Spleen (tissue), 11 donors: ENCODE measurements at regions not wholly inside any gene's neighbourhood (a gene's known extent, or its start where the extent isn't known, plus 50 kb on each side); places are given as distances from the start of the nearest gene placed in this dataset.

Source experiments
- DNase-seq: peaks from one replicate; pipeline ENCODE4 v3.0.0-alpha.2; 2020
- H3K27ac ChIP-seq, 8 donors: fragments of 200-600 bp; sonication (generic) in 7 of 8; 1 replicate in 4 of 8; 2 replicates in 4 of 8; pipeline versions ENCODE4 v1.5.0 to v1.8.0; 2016 to 2021; ENCODE audit warnings: inconsistent platforms in 4 of 8, mild to moderate bottlenecking in 4 of 8, moderate library complexity in 1 of 8
- H3K27me3 ChIP-seq, 7 donors: fragments of 200-600 bp; sonication (generic) in 6 of 7; replicated peaks in 1 of 7; 1 replicate in 4 of 7; 2 replicates in 3 of 7; pipeline versions ENCODE4 v1.5.0 to v1.8.0; 2016 to 2021; ENCODE audit warnings: inconsistent platforms in 3 of 7, mild to moderate bottlenecking in 1 of 7
- H3K36me3 ChIP-seq, 6 donors: fragments of 200-600 bp; sonication (generic) in 5 of 6; 1 replicate in 4 of 6; 2 replicates in 2 of 6; pipeline versions ENCODE4 v1.5.0 to v1.8.0; 2016 to 2021; ENCODE audit warnings: inconsistent platforms in 2 of 6
- H3K4me1 ChIP-seq, 6 donors: fragments of 200-600 bp; sonication (generic) in 5 of 6; 1 replicate in 3 of 6; 2 replicates in 3 of 6; pipeline versions ENCODE4 v1.5.0 to v1.8.0; 2016 to 2021; ENCODE audit warnings: inconsistent platforms in 3 of 6
- H3K4me3 ChIP-seq, 8 donors: fragments of 200-600 bp; sonication (generic) in 7 of 8; 1 replicate in 4 of 8; 2 replicates in 4 of 8; pipeline versions ENCODE4 v1.5.0 to v1.8.0; 2016 to 2021; ENCODE audit warnings: inconsistent platforms in 4 of 8, mild to moderate bottlenecking in 4 of 8, moderate library complexity in 2 of 8
- H3K9me3 ChIP-seq, 8 donors: fragments of 200-600 bp; sonication (generic) in 7 of 8; 1 replicate in 4 of 8; 2 replicates in 4 of 8; pipeline versions ENCODE4 v1.5.0 to v1.8.0; 2016 to 2021; ENCODE audit warnings: inconsistent platforms in 4 of 8
- POLR2A ChIP-seq, 3 donors: fragments of 450-650 bp; IDR thresholded peaks; one replicate each; pipeline ENCODE4 v1.5.1; 2017; ENCODE audit warnings: antibody characterized with exemption in 3 of 3, mild to moderate bottlenecking in 1 of 3
- POLR2AphosphoS5 ChIP-seq, 3 donors: sonication (generic); formaldehyde crosslinking; IDR thresholded peaks; one replicate each; pipeline ENCODE4 v1.5.1; 2017; ENCODE audit warnings: antibody characterized with exemption in 3 of 3
- WGBS, 5 donors: extraction: QIAGEN DNeasy Blood & Tissue Kit in 3 of 5; methylation state at CpG; one replicate each; pipeline versions ENCODE4 v1.1.5 to v1.1.7; 2013 to 2018; 5-methylcytosine and 5-hydroxymethylcytosine counted together
- intact Hi-C: fragments of 100-400 bp; cut with DNase I; formaldehyde crosslinking; loops from one replicate; pipeline ENCODE4 v1.15.0; 2023; ENCODE audit warnings: low total_unique reads
- TF ChIP-seq, protein P1 (sequence below), 11 experiments: fragments of 200-600 bp in 7 of 11; fragments of 450-650 bp in 4 of 11; sonication (generic) in 4 of 11; IDR thresholded peaks in 8 of 11; conservative IDR thresholded peaks in 3 of 11; 1 replicate in 7 of 11; 2 replicates in 4 of 11; pipeline versions ENCODE4 v1.4.0 to v1.8.0; 2016 to 2021; ENCODE audit warnings: antibody characterized with exemption in 11 of 11, inconsistent platforms in 4 of 11, mild to moderate bottlenecking in 1 of 11
- donor health status: healthy with polysubstance abuse.
- donor health status: DM: no; HTN: no; CAD: no; lungs with moderate emphysema.
- donor health status: DM: no; HTN: no; CAD: no.
- donor health status: Bipolar disorder and iron deficiency.
- donor health status: healthy.
- donor health status: DM: no; HTN: no; CAD: no.
- donor health status: DM: yes; HTN: yes; CAD: no.

DNA sequence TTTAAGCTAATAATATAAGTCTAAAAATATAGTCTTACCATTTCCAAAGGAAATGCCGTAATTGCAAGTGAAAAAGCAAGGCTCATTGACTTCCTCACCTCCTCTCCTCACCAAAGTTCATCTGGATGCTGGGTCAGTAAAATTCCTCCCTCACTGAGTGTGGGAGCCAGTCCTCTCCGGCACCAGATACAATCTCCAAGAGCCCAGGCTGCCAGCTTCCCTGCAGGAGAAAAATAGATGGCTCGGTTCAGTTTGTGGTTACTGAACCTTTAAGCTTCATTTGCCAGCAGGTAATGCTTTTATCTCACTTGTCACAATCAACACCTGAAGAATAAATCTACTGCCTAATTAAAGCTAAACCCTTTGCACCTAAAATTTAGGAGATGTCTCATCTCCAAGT lies 115.3 kb upstream of the VLDLR start:
- DNase-seq, result no peak
- WGBS, 5 donors, result 34 to 71% (median 54%) methylated on average over 3 of the region's 3 CpGs

DNA sequence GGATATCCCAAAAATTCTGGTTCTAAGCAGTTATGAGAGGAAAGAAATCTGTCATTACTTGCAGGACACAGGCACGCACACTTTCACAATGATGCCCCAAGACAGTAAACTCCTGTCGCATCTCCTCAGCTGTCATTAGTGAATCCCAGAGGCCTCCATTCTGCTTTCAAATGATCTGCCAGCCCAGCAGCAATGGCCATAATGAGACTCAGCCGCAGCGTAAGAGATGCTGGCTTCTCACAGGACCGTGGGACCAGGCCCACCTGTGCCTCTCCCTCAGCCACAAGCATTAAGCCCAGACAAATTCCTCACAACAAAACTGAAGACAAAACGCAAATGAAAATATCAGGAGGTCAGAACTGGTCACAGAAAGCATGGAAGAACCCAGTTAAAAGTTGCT lies 98.0 kb upstream of the VLDLR start:
- H3K36me3 ChIP-seq, result no peaks in the 10 kb centered on the region
- peaks cover 0 to 6% (median 0%) of the 10 kb centered on the region in 7 donors for H3K27me3 ChIP-seq
- intact Hi-C loops, result no loop called here
- no peak for DNase-seq
- no peak overlapping the region for H3K4me3 ChIP-seq
- 79 to 94% (median 88%) methylated on average over 6 of the region's 6 CpGs for WGBS, 5 donors
- no peaks in the 10 kb centered on the region for H3K4me1 ChIP-seq
- peaks cover 0 to 21% (median 5%) of the 10 kb centered on the region in 8 donors for H3K9me3 ChIP-seq
- TF ChIP-seq POLR2A (IDR thresholded peaks at IDR 0.05), result no peak
- TF ChIP-seq, protein P1, sequence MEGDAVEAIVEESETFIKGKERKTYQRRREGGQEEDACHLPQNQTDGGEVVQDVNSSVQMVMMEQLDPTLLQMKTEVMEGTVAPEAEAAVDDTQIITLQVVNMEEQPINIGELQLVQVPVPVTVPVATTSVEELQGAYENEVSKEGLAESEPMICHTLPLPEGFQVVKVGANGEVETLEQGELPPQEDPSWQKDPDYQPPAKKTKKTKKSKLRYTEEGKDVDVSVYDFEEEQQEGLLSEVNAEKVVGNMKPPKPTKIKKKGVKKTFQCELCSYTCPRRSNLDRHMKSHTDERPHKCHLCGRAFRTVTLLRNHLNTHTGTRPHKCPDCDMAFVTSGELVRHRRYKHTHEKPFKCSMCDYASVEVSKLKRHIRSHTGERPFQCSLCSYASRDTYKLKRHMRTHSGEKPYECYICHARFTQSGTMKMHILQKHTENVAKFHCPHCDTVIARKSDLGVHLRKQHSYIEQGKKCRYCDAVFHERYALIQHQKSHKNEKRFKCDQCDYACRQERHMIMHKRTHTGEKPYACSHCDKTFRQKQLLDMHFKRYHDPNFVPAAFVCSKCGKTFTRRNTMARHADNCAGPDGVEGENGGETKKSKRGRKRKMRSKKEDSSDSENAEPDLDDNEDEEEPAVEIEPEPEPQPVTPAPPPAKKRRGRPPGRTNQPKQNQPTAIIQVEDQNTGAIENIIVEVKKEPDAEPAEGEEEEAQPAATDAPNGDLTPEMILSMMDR (IDR thresholded peaks at IDR 0.05 in 8 of 11, conservative IDR thresholded peaks at IDR 0.05 in 3 of 11), result no peak
- no peak for TF ChIP-seq POLR2AphosphoS5 (IDR thresholded peaks at IDR 0.05)
- H3K27ac ChIP-seq, result no peak overlapping the region

More for the DNA sequence above, 115.3 kb upstream of the VLDLR start:
- TF ChIP-seq, protein P1 (IDR thresholded peaks at IDR 0.05 in 8 of 11, conservative IDR thresholded peaks at IDR 0.05 in 3 of 11), result no peak
- TF ChIP-seq POLR2AphosphoS5 (IDR thresholded peaks at IDR 0.05) (no peak), POLR2A (IDR thresholded peaks at IDR 0.05) (no peak)
- no peaks in the 10 kb centered on the region for H3K36me3 ChIP-seq
- H3K4me3 ChIP-seq, result no peak overlapping the region
- H3K4me1 ChIP-seq, result no peaks in the 10 kb centered on the region
- H3K9me3 ChIP-seq, result no peaks in the 10 kb centered on the region
- no peaks in the 10 kb centered on the region for H3K27me3 ChIP-seq
- intact Hi-C loops, result no loop called here
- no peak overlapping the region for H3K27ac ChIP-seq

DNA sequence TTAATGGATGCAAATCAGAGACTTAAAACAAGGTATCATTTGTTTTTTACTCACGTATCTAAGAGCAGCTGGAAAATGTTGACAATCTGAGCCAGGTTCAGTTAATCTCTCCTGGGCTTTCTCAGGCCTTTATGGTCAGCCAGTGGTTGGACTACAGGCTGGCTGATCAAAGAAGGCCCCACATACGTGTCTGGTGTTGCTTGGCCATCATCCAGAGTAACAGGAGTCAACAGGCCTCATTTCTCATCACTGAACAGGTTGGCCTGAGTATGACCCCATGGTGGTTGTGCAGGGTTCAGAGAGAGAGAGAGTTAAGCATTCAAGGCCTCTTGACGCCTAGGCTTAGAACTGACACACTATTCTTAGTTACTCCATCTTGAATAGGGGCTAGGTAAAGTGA lies 97.0 kb upstream of the VLDLR start:
- DNase-seq, result no peak
- intact Hi-C loops, result no loop called here
- Histone ChIP-seq H3K9me3 (peaks cover 0 to 11% (median 0%) of the 10 kb centered on the region in 8 donors), H3K27me3 (peaks cover 0 to 6% (median 0%) of the 10 kb centered on the region in 7 donors), H3K4me3 (no peak overlapping the region), H3K4me1 (no peaks in the 10 kb centered on the region), H3K36me3 (no peaks in the 10 kb centered on the region), H3K27ac (no peak overlapping the region)
- WGBS, 5 donors, result 58 to 80% (median 67%) methylated on average over 3 of the region's 3 CpGs
- TF ChIP-seq, protein P1 (IDR thresholded peaks at IDR 0.05 in 8 of 11, conservative IDR thresholded peaks at IDR 0.05 in 3 of 11), result no peak
- TF ChIP-seq POLR2AphosphoS5 (IDR thresholded peaks at IDR 0.05), result no peak
- TF ChIP-seq POLR2A (IDR thresholded peaks at IDR 0.05), result no peak

DNA sequence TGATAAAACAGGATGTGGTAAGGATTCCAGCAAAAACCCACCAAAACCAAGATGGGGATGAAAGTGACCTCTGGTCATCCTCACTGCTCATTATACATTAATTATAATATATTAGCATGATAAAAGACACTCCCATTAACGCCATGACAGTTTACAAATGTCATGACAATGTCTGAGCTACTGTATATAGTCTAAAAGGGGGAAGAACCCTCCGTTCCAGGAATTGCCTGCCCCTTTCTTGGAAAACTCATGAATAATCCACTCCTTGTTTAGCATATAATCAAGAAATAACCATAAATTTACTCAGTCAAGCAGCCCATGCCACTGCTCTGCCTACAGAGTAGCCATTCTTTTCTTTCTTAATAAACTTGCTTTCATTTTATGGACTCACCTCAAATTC lies 96.4 kb upstream of the VLDLR start:
- H3K9me3 ChIP-seq, result peaks cover 0 to 8% (median 0%) of the 10 kb centered on the region in 8 donors
- intact Hi-C loops, result no loop called here
- TF ChIP-seq POLR2A (IDR thresholded peaks at IDR 0.05) (no peak), POLR2AphosphoS5 (IDR thresholded peaks at IDR 0.05) (no peak)
- TF ChIP-seq, protein P1 (IDR thresholded peaks at IDR 0.05 in 8 of 11, conservative IDR thresholded peaks at IDR 0.05 in 3 of 11), result no peak
- no peak for DNase-seq
- H3K4me1 ChIP-seq, result no peaks in the 10 kb centered on the region
- peaks cover 0 to 6% (median 0%) of the 10 kb centered on the region in 7 donors for H3K27me3 ChIP-seq
- no peaks in the 10 kb centered on the region for H3K36me3 ChIP-seq
- H3K4me3 ChIP-seq, result no peak overlapping the region
- H3K27ac ChIP-seq, result no peak overlapping the region
- 71 to 92% (median 83%) methylated on average over 2 of the region's 2 CpGs for WGBS, 5 donors
